Naive B cell (primary cell): ENCODE measurements at regions not wholly inside any gene's neighbourhood (a gene's known extent, or its start where the extent isn't known, plus 50 kb on each side); places are given as distances from the start of the nearest gene placed in this dataset.
"Not testable (repeated sequence)": the region's sequence is repeated elsewhere in the genome, so short reads cannot be mapped to it uniquely, and the experiment has no call there.

ENCODE experiments used
- ATAC-seq, 2 donors: fragments of 150-1000 bp; cut with Tn5 transposase; 2 replicates each; pipeline ENCODE4 v1.10.0; 2021; ENCODE audit warnings: low read depth in 2 of 2, mild to moderate bottlenecking in 2 of 2, moderate library complexity in 2 of 2
- DNase-seq: peaks from one replicate; pipeline ENCODE4 v3.0.0; 2022
- H3K27ac Mint-ChIP-seq, 6 donors: one replicate each; pipeline ENCODE4 v1.8.0; 2020 to 2022; ENCODE audit warnings: mild to moderate bottlenecking in 6 of 6, mixed read lengths in 6 of 6, moderate library complexity in 5 of 6, inconsistent platforms in 2 of 6
- H3K27me3 Mint-ChIP-seq, 3 donors: one replicate each; pipeline ENCODE4 v1.8.0; 2021 to 2022; ENCODE audit warnings: mixed read lengths in 3 of 3, mild to moderate bottlenecking in 1 of 3
- H3K36me3 Mint-ChIP-seq, 2 donors: one replicate each; pipeline ENCODE4 v1.8.0; 2020 to 2022; ENCODE audit warnings: mixed read lengths in 2 of 2, inconsistent platforms in 1 of 2, mild to moderate bottlenecking in 1 of 2
- H3K4me1 Mint-ChIP-seq, 3 donors: one replicate each; pipeline ENCODE4 v1.8.0; 2020 to 2022; ENCODE audit warnings: mixed read lengths in 3 of 3, inconsistent platforms in 1 of 3, mild to moderate bottlenecking in 1 of 3, moderate library complexity in 1 of 3
- H3K4me3 Mint-ChIP-seq, 8 donors: one replicate each; pipeline ENCODE4 v1.8.0; 2020 to 2022; ENCODE audit warnings: mild to moderate bottlenecking in 8 of 8, mixed read lengths in 8 of 8, moderate library complexity in 8 of 8, inconsistent platforms in 2 of 8
- H3K9me3 Mint-ChIP-seq, 7 donors: one replicate each; pipeline ENCODE4 v1.8.0; 2020 to 2022; ENCODE audit warnings: mixed read lengths in 7 of 7, mild to moderate bottlenecking in 5 of 7, inconsistent platforms in 2 of 7, moderate library complexity in 1 of 7

- ATAC-seq: no peak
- H3K4me3 Mint-ChIP-seq: peak overlapping the region; percentile 49 to 85 (median 66)
- peak overlapping the region in 1 of 6 donors; percentile 42 for H3K27ac Mint-ChIP-seq
- no peaks in the 10 kb centered on the region for H3K9me3 Mint-ChIP-seq
- no peak for DNase-seq
- no peaks in the 10 kb centered on the region for H3K27me3 Mint-ChIP-seq
- H3K4me1 Mint-ChIP-seq: no peaks in the 10 kb centered on the region
- H3K36me3 Mint-ChIP-seq: no peaks in the 10 kb centered on the region
Observed at GRCh38 chr14:105885561-105886320, 359.4 kb downstream of the TMEM121 start.

GRCh38 chr14:105886791-105887191, 360.4 kb downstream of the TMEM121 start:
- DNase-seq, H3K9me3 Mint-ChIP-seq, H3K27ac Mint-ChIP-seq, H3K36me3 Mint-ChIP-seq, H3K4me1 Mint-ChIP-seq, H3K27me3 Mint-ChIP-seq: not testable (repeated sequence)
- ATAC-seq: peak in 1 of 2 donors; percentile 34
- peak overlapping the region; percentile 19 to 91 (median 82) for H3K4me3 Mint-ChIP-seq

- Mint-ChIP-seq H3K27ac (peak overlapping the region in 1 of 6 donors; percentile 33), H3K36me3 (no peaks in the 10 kb centered on the region), H3K9me3 (no peaks in the 10 kb centered on the region), H3K27me3 (no peaks in the 10 kb centered on the region), H3K4me3 (peak overlapping the region in 7 of 8 donors; percentile 69 to 91 (median 83)), H3K4me1 (no peaks in the 10 kb centered on the region)
- DNase-seq (no peak), ATAC-seq (no peak)
Observed at GRCh38 chr14:105887692-105888091, 361.3 kb downstream of the TMEM121 start.

GRCh38 chr14:105888151-105888550, 361.8 kb downstream of the TMEM121 start:
- no peaks in the 10 kb centered on the region for H3K4me1 Mint-ChIP-seq
- H3K36me3 Mint-ChIP-seq: no peaks in the 10 kb centered on the region
- ATAC-seq: no peak
- no peak for DNase-seq
- H3K27ac Mint-ChIP-seq: no peak overlapping the region
- H3K9me3 Mint-ChIP-seq: no peaks in the 10 kb centered on the region
- peak overlapping the region; percentile 69 to 91 (median 82) for H3K4me3 Mint-ChIP-seq
- H3K27me3 Mint-ChIP-seq: no peaks in the 10 kb centered on the region

- Mint-ChIP-seq H3K36me3 (no peaks in the 10 kb centered on the region), H3K4me1 (no peaks in the 10 kb centered on the region), H3K4me3 (peak overlapping the region; percentile 69 to 92 (median 82)), H3K27me3 (no peaks in the 10 kb centered on the region), H3K9me3 (no peaks in the 10 kb centered on the region), H3K27ac (peak overlapping the region in 2 of 6 donors; percentile 61 to 67)
- ATAC-seq (no peak), DNase-seq (no peak)
Observed at GRCh38 chr14:105888784-105889665, 362.6 kb downstream of the TMEM121 start.

- no peaks in the 10 kb centered on the region for H3K9me3 Mint-ChIP-seq
- peak overlapping the region in 1 of 6 donors; percentile 38 for H3K27ac Mint-ChIP-seq
- H3K4me1 Mint-ChIP-seq: no peaks in the 10 kb centered on the region
- H3K36me3 Mint-ChIP-seq: no peaks in the 10 kb centered on the region
- peak overlapping the region; percentile 69 to 92 (median 82) for H3K4me3 Mint-ChIP-seq
- ATAC-seq (no peak), DNase-seq (no peak)
- H3K27me3 Mint-ChIP-seq: no peaks in the 10 kb centered on the region
Observed at GRCh38 chr14:105889666-105890473, 363.5 kb downstream of the TMEM121 start.

GRCh38 chr14:105890474-105891220, 364.3 kb downstream of the TMEM121 start:
- no peaks in the 10 kb centered on the region for H3K9me3 Mint-ChIP-seq
- peak overlapping the region; percentile 50 to 92 (median 83) for H3K4me3 Mint-ChIP-seq
- ATAC-seq (no peak), DNase-seq (no peak)
- peak overlapping the region in 2 of 6 donors; percentile 30 to 50 for H3K27ac Mint-ChIP-seq
- H3K36me3 Mint-ChIP-seq: no peaks in the 10 kb centered on the region
- no peaks in the 10 kb centered on the region for H3K4me1 Mint-ChIP-seq
- H3K27me3 Mint-ChIP-seq: no peaks in the 10 kb centered on the region

GRCh38 chr14:105891221-105891602, 364.8 kb downstream of the TMEM121 start:
- H3K4me1 Mint-ChIP-seq: no peaks in the 10 kb centered on the region
- H3K27me3 Mint-ChIP-seq: no peaks in the 10 kb centered on the region
- no peaks in the 10 kb centered on the region for H3K9me3 Mint-ChIP-seq
- H3K4me3 Mint-ChIP-seq: peak overlapping the region in 7 of 8 donors; percentile 50 to 92 (median 83)
- H3K27ac Mint-ChIP-seq: no peak overlapping the region
- no peak for DNase-seq
- H3K36me3 Mint-ChIP-seq: no peaks in the 10 kb centered on the region
- no peak for ATAC-seq

GRCh38 chr14:105891631-105892452, 365.5 kb downstream of the TMEM121 start:
- H3K27me3 Mint-ChIP-seq: no peaks in the 10 kb centered on the region

GRCh38 chr14:105892453-105893441, 366.4 kb downstream of the TMEM121 start:
- H3K36me3 Mint-ChIP-seq, H3K9me3 Mint-ChIP-seq, H3K27me3 Mint-ChIP-seq, H3K4me1 Mint-ChIP-seq, H3K27ac Mint-ChIP-seq, DNase-seq, ATAC-seq: not testable (repeated sequence)
- H3K4me3 Mint-ChIP-seq: peak overlapping the region in 7 of 8 donors; percentile 30 to 76 (median 53)

More at GRCh38 chr14:105891631-105892452, 365.5 kb downstream of the TMEM121 start:
- Mint-ChIP-seq H3K36me3 (no peaks in the 10 kb centered on the region), H3K4me3 (peak overlapping the region; percentile 50 to 89 (median 74)), H3K4me1 (peaks cover 0 to under 1% (median 0%) of the 10 kb centered on the region in 3 donors), H3K9me3 (no peaks in the 10 kb centered on the region), H3K27ac (peak overlapping the region in 1 of 6 donors; percentile 71)
- no peak for DNase-seq
- ATAC-seq: no peak

GRCh38 chr14:105893686-105894085, 367.3 kb downstream of the TMEM121 start:
- ATAC-seq, H3K36me3 Mint-ChIP-seq, H3K4me1 Mint-ChIP-seq, H3K9me3 Mint-ChIP-seq, H3K27me3 Mint-ChIP-seq, DNase-seq: not testable (repeated sequence)
- Mint-ChIP-seq H3K27ac (peak overlapping the region in 1 of 6 donors; percentile 84), H3K4me3 (peak overlapping the region in 7 of 8 donors; percentile 20 to 71 (median 62))
